HEK293 (cell line): ENCODE measurements at regions not wholly inside any gene's neighbourhood (a gene's known extent, or its start where the extent isn't known, plus 50 kb on each side); places are given as distances from the start of the nearest gene placed in this dataset.

Experiments
- TF ChIP-seq, protein P1 (sequence below): fragments of 450-650 bp; formaldehyde crosslinking; IDR thresholded peaks from 2 replicates; pipeline ENCODE4 v1.5.1; 2016; ENCODE audit warnings: missing biosample characterization, missing genetic modification characterization
- TF ChIP-seq, protein P2 (sequence below): fragments of 450-650 bp; formaldehyde crosslinking; IDR thresholded peaks from 2 replicates; pipeline ENCODE4 v1.5.1; 2016; ENCODE audit warnings: missing biosample characterization, missing genetic modification characterization

DNA sequence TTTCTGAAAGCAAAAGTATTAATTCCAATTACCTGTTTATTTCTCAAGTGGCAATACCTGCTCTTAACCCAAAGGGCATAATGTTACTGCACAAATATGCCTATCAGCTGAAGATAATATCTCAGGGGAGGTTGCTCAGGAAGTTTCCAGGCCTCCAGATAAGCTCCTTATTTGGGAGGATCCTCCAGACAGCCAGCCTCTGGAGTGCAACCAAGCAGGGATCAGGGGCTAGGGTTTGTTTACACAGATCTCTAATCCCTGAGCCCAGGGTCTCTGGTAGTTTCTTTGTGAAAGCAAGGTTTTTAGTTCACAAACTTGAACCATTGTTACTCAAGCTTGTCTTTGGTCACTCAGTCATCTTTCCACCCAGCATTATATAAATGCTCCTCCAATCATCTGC, 124.4 kb downstream of the SLC38A4 start:
- TF ChIP-seq, protein P1, sequence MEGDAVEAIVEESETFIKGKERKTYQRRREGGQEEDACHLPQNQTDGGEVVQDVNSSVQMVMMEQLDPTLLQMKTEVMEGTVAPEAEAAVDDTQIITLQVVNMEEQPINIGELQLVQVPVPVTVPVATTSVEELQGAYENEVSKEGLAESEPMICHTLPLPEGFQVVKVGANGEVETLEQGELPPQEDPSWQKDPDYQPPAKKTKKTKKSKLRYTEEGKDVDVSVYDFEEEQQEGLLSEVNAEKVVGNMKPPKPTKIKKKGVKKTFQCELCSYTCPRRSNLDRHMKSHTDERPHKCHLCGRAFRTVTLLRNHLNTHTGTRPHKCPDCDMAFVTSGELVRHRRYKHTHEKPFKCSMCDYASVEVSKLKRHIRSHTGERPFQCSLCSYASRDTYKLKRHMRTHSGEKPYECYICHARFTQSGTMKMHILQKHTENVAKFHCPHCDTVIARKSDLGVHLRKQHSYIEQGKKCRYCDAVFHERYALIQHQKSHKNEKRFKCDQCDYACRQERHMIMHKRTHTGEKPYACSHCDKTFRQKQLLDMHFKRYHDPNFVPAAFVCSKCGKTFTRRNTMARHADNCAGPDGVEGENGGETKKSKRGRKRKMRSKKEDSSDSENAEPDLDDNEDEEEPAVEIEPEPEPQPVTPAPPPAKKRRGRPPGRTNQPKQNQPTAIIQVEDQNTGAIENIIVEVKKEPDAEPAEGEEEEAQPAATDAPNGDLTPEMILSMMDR, result no peak
- TF ChIP-seq, protein P2, sequence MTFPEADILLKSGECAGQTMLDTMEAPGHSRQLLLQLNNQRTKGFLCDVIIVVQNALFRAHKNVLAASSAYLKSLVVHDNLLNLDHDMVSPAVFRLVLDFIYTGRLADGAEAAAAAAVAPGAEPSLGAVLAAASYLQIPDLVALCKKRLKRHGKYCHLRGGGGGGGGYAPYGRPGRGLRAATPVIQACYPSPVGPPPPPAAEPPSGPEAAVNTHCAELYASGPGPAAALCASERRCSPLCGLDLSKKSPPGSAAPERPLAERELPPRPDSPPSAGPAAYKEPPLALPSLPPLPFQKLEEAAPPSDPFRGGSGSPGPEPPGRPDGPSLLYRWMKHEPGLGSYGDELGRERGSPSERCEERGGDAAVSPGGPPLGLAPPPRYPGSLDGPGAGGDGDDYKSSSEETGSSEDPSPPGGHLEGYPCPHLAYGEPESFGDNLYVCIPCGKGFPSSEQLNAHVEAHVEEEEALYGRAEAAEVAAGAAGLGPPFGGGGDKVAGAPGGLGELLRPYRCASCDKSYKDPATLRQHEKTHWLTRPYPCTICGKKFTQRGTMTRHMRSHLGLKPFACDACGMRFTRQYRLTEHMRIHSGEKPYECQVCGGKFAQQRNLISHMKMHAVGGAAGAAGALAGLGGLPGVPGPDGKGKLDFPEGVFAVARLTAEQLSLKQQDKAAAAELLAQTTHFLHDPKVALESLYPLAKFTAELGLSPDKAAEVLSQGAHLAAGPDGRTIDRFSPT (tag by site-specific recombination), result no peak
